Fibroblast of mammary gland (primary cell): ENCODE measurements at regions not wholly inside any gene's neighbourhood (a gene's known extent, or its start where the extent isn't known, plus 50 kb on each side); places are given as distances from the start of the nearest gene placed in this dataset.

ENCODE experiments used
- DNase-seq: peaks from one replicate; pipeline ENCODE4 v3.0.0-alpha.2; 2010; ENCODE audit warnings: low read depth
- H3K4me3 ChIP-seq: 2 replicates; pipeline ENCODE4 v1.5.1; 2011; ENCODE audit warnings: low read depth, mild to moderate bottlenecking, low read length, moderate library complexity; ENCODE audit not compliant: control insufficient read depth
- CTCF ChIP-seq: conservative IDR thresholded peaks from 2 replicates; pipeline ENCODE4 v1.5.1; 2011; ENCODE audit warnings: low read depth, low read length, inconsistent platforms; ENCODE audit not compliant: control insufficient read depth, insufficient read depth

- no peak for DNase-seq
- no peak for TF ChIP-seq CTCF
- no peak overlapping the region for H3K4me3 ChIP-seq
These were observed 60.6 kb upstream of the LIMCH1 start for GRCh38 chr4:41477181-41477905.

- no peak for DNase-seq
- H3K4me3 ChIP-seq = no peak overlapping the region
- TF ChIP-seq CTCF = no peak
These were observed 59.4 kb upstream of the LIMCH1 start for GRCh38 chr4:41478518-41478917.

- no peak for TF ChIP-seq CTCF
- H3K4me3 ChIP-seq = no peak overlapping the region
- no peak for DNase-seq
These were observed 57.1 kb upstream of the LIMCH1 start for GRCh38 chr4:41480896-41481311.

GRCh38 chr4:41483771-41484170 lies 54.2 kb upstream of the LIMCH1 start:
- TF ChIP-seq CTCF = no peak
- no peak for DNase-seq
- H3K4me3 ChIP-seq = no peak overlapping the region

GRCh38 chr4:41485041-41485440 lies 52.9 kb upstream of the LIMCH1 start:
- H3K4me3 ChIP-seq = no peak overlapping the region
- TF ChIP-seq CTCF = no peak
- DNase-seq = no peak

GRCh38 chr4:41487868-41488440 lies 50.0 kb upstream of the LIMCH1 start:
- H3K4me3 ChIP-seq = no peak overlapping the region
- no peak for TF ChIP-seq CTCF
- no peak for DNase-seq
